B cell (primary cell): ENCODE measurements at regions not wholly inside any gene's neighbourhood (a gene's known extent, or its start where the extent isn't known, plus 50 kb on each side); places are given as distances from the start of the nearest gene placed in this dataset.

ENCODE experiments used
- ATAC-seq: fragments of 200-7000 bp; cut with Tn5 transposase; one replicate; pipeline ENCODE4 v1.10.0; 2021; ENCODE audit warnings: low read depth, mild to moderate bottlenecking, moderate number of reproducible peaks, moderate library complexity
- CTCF ChIA-PET: fragments of 350-600 bp; sonication (Branson Sonifier 250); formaldehyde crosslinking; loops from one replicate; lab custom pipeline; 2021; ENCODE audit warnings: antibody characterized with exemption, inconsistent platforms; lab: Charles Lee
- POLR2A ChIA-PET: fragments of 350-600 bp; sonication (Branson Sonifier 250); formaldehyde crosslinking; loops from one replicate; lab custom pipeline; 2021; ENCODE audit warnings: antibody characterized with exemption; lab: Charles Lee
- DNase-seq: peaks from one replicate; pipeline ENCODE4 v3.0.0; 2013
- H2AFZ ChIP-seq: 2 replicates; pipeline ENCODE4 v1.6.1; 2012; ENCODE audit warnings: mild to moderate bottlenecking, low read depth, low read length; ENCODE audit not compliant: insufficient read depth, poor library complexity, severe bottlenecking
- H3K27ac ChIP-seq, 2 donors: 1 replicate in 1 of 2; 2 replicates in 1 of 2; pipeline ENCODE4 v1.5.1; 2012 to 2013; ENCODE audit warnings: low read length in 2 of 2, mild to moderate bottlenecking in 2 of 2, moderate library complexity in 1 of 2
- H3K27me3 ChIP-seq, 4 experiments: fragments of 200-600 bp in 1 of 4; sonication (generic) in 1 of 4; replicated peaks in 1 of 4; 1 replicate in 2 of 4; 2 replicates in 2 of 4; pipeline versions ENCODE4 v1.6.1 to v1.7.0; 2013 to 2016; ENCODE audit warnings: low read length in 3 of 4, mild to moderate bottlenecking in 2 of 4, mixed read lengths in 1 of 4, moderate library complexity in 1 of 4; ENCODE audit not compliant: insufficient read depth in 4 of 4, control insufficient read depth in 3 of 4; ENCODE audit errors: control extremely low read depth in 1 of 4
- H3K36me3 ChIP-seq, 2 experiments: replicated peaks in 1 of 2; 1 replicate in 1 of 2; 2 replicates in 1 of 2; pipeline versions ENCODE4 v1.6.1 to v1.7.1; 2013; ENCODE audit warnings: low read length in 1 of 2; ENCODE audit not compliant: insufficient read depth in 2 of 2, control insufficient read depth in 1 of 2; ENCODE audit errors: control extremely low read depth in 1 of 2, extremely low read depth in 1 of 2
- H3K4me1 ChIP-seq, 2 donors: fragments of 200-600 bp in 1 of 2; sonication (generic) in 1 of 2; 1 replicate in 1 of 2; 2 replicates in 1 of 2; pipeline versions ENCODE4 v1.5.1 to v1.6.1; 2013 to 2017; ENCODE audit warnings: low read length in 2 of 2; ENCODE audit not compliant: control insufficient read depth in 2 of 2, insufficient read depth in 2 of 2
- H3K4me2 ChIP-seq: replicated peaks from 2 replicates; pipeline ENCODE3; 2012; ENCODE audit warnings: mild to moderate bottlenecking, low read depth, low read length; ENCODE audit not compliant: poor library complexity, severe bottlenecking
- H3K4me3 ChIP-seq, 5 experiments: fragments of 200-600 bp in 1 of 5; sonication (generic) in 1 of 5; 1 replicate in 3 of 5; 2 replicates in 2 of 5; pipeline versions ENCODE4 v1.5.1 to v1.7.0; 2011 to 2016; ENCODE audit warnings: low read length in 4 of 5, mild to moderate bottlenecking in 4 of 5, low read depth in 2 of 5, control low read depth in 1 of 5, moderate library complexity in 1 of 5; ENCODE audit not compliant: insufficient read depth in 1 of 5; ENCODE audit errors: control extremely low read depth in 1 of 5, extremely low read depth in 1 of 5
- H3K79me2 ChIP-seq: fragments of 200-600 bp; sonication (generic); one replicate; pipeline ENCODE4 v1.6.0; 2016; ENCODE audit warnings: low read length; ENCODE audit not compliant: control insufficient read depth, insufficient read depth
- H3K9ac ChIP-seq: fragments of 200-600 bp; sonication (generic); 2 replicates; pipeline ENCODE4 v1.6.1; 2017; ENCODE audit warnings: mild to moderate bottlenecking, low read length, moderate library complexity
- H3K9me3 ChIP-seq, 3 donors: one replicate each; pipeline versions ENCODE4 v1.6.1 to v1.7.1; 2013; ENCODE audit warnings: low read length in 2 of 3; ENCODE audit not compliant: control insufficient read depth in 2 of 3, insufficient read depth in 1 of 3; ENCODE audit errors: control extremely low read depth in 1 of 3
- H4K20me1 ChIP-seq: 2 replicates; pipeline ENCODE4 v1.6.0; 2012; ENCODE audit warnings: mild to moderate bottlenecking, low read length; ENCODE audit not compliant: insufficient read depth, control insufficient read depth, poor library complexity, severe bottlenecking
- H3K27ac Mint-ChIP-seq: one replicate; pipeline ENCODE4 v1.8.0; 2021; ENCODE audit warnings: mixed read lengths
- H3K27me3 Mint-ChIP-seq: one replicate; pipeline ENCODE4 v1.8.0; 2021; ENCODE audit warnings: mixed read lengths
- H3K4me1 Mint-ChIP-seq: one replicate; pipeline ENCODE4 v1.8.0; 2021; ENCODE audit warnings: mixed read lengths
- H3K4me3 Mint-ChIP-seq: one replicate; pipeline ENCODE4 v1.8.0; 2021; ENCODE audit warnings: mixed read lengths
- H3K9me3 Mint-ChIP-seq: one replicate; pipeline ENCODE4 v1.8.0; 2022; ENCODE audit warnings: mixed read lengths; ENCODE audit not compliant: insufficient read depth
- EZH2 ChIP-seq: IDR thresholded peaks from 2 replicates; pipeline ENCODE4 v1.6.1; 2012; ENCODE audit warnings: borderline replicate concordance, low read depth, mild to moderate bottlenecking, moderate library complexity, low read length; ENCODE audit not compliant: insufficient read depth, poor library complexity, severe bottlenecking
- WGBS: methylation state at CpG from one replicate; pipeline ENCODE4 v1.1.5; 2013; ENCODE audit warnings: missing lambda C conversion rate; ENCODE audit not compliant: insufficient coverage; 5-methylcytosine and 5-hydroxymethylcytosine counted together
- intact Hi-C: fragments of 100-400 bp; cut with micrococcal nuclease; formaldehyde crosslinking; loops from one replicate; pipeline ENCODE4 v1.10.0; 2022
- TF ChIP-seq, protein P1 (sequence below): fragments of 200-600 bp; IDR thresholded peaks from one replicate; pipeline ENCODE4 v1.8.0; 2022; ENCODE audit warnings: antibody characterized with exemption, mild to moderate bottlenecking

DNA sequence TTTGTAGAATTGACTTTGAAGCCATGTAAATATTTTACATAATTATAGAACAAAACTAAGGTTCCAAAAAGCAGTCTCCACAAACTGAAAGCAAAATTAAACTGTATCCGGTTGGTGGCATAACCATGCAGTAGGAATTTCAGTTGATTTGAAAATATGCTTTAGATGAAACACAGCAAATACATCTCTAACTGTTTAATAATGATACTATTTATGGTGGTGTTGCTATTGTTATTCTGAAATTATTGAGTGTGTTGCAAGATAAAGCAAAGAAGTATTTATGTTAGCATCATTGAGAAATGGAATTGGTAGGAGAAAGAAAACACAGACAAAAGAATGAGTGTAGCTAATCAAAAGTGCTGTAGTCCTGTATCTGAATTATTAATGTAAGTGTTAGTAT lies 73.8 kb upstream of the MTHFD1L start:
- Histone ChIP-seq H3K9ac (no peak overlapping the region), H3K4me2 (no peak overlapping the region), H3K9me3 (no peaks in the 10 kb centered on the region), H3K36me3 (peaks cover 10 to 50% of the 10 kb centered on the region in 2 experiments), H3K79me2 (peaks cover 46% of the 10 kb centered on the region), H2AFZ (no peak overlapping the region), H3K4me1 (peaks cover 0 to 4% of the 10 kb centered on the region in 2 donors), H4K20me1 (peaks cover 18% of the 10 kb centered on the region), H3K27ac (no peak overlapping the region), H3K27me3 (no peaks in the 10 kb centered on the region), H3K4me3 (no peak overlapping the region)
- no peak for DNase-seq
- Mint-ChIP-seq H3K27me3 (no peaks in the 10 kb centered on the region), H3K4me1 (peaks cover 16% of the 10 kb centered on the region), H3K4me3 (no peak overlapping the region), H3K9me3 (no peaks in the 10 kb centered on the region), H3K27ac (no peak overlapping the region)
- TF ChIP-seq, protein P1, sequence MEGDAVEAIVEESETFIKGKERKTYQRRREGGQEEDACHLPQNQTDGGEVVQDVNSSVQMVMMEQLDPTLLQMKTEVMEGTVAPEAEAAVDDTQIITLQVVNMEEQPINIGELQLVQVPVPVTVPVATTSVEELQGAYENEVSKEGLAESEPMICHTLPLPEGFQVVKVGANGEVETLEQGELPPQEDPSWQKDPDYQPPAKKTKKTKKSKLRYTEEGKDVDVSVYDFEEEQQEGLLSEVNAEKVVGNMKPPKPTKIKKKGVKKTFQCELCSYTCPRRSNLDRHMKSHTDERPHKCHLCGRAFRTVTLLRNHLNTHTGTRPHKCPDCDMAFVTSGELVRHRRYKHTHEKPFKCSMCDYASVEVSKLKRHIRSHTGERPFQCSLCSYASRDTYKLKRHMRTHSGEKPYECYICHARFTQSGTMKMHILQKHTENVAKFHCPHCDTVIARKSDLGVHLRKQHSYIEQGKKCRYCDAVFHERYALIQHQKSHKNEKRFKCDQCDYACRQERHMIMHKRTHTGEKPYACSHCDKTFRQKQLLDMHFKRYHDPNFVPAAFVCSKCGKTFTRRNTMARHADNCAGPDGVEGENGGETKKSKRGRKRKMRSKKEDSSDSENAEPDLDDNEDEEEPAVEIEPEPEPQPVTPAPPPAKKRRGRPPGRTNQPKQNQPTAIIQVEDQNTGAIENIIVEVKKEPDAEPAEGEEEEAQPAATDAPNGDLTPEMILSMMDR: no peak
- TF ChIP-seq EZH2: no peak
- ChIA-PET POLR2A (interaction anchor here (0.7 kb wide), 1 partner anchor 192 kb away, joined by 5 read pairs; the partner anchor contains the start of gene PLEKHG1), CTCF (interaction anchor here (0.9 kb wide), 1 partner anchor 396 kb away, joined by 3 read pairs; no protein-coding TSS in a partner anchor)
- no peak for ATAC-seq
- no CpG with 5 or more reads among the region's 1 CpG for WGBS
- intact Hi-C loops: no loop called here

DNA sequence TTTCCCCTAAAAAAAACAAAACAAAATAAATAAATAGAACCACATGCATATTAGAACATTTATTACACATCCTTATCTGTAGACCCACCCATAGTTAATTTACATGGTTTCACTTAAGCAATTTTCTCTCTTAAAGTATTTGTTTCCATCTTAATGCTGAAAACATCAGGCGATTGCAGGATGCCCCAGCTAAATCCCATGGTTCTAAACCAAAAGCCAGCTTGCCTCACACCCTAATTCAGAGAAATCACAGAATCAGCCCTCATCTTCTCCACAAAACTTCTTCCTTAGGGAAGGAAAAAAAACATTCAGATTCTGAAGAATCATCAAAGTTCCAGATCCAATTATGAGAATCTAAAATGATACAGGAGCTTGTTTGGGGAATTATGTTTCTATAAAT lies 67.6 kb upstream of the MTHFD1L start:
- H3K79me2 ChIP-seq: peaks cover 17% of the 10 kb centered on the region
- H3K27ac ChIP-seq: peak overlapping the region in 1 of 2 donors; percentile 46
- H3K9ac ChIP-seq: no peak overlapping the region
- no peaks in the 10 kb centered on the region for H3K4me1 ChIP-seq
- H3K9me3 ChIP-seq: no peaks in the 10 kb centered on the region
- POLR2A ChIA-PET: no interaction called here
- intact Hi-C loops: no loop called here
- peaks cover 11 to 62% of the 10 kb centered on the region in 2 experiments for H3K36me3 ChIP-seq
- Mint-ChIP-seq H3K27ac (no peak overlapping the region), H3K4me3 (no peak overlapping the region), H3K27me3 (no peaks in the 10 kb centered on the region), H3K4me1 (no peaks in the 10 kb centered on the region), H3K9me3 (no peaks in the 10 kb centered on the region)
- DNase-seq (no peak), ATAC-seq (no peak)
- TF ChIP-seq EZH2: no peak
- TF ChIP-seq, protein P1: no peak
- no peak overlapping the region for H2AFZ ChIP-seq
- no peak overlapping the region for H3K4me2 ChIP-seq
- no peak overlapping the region for H3K4me3 ChIP-seq
- no peaks in the 10 kb centered on the region for H4K20me1 ChIP-seq
- CTCF ChIA-PET: interaction anchor here (1.2 to 1.5 kb wide), 3 partner anchors 17 to 380 kb away, joined by 3 to 5 read pairs (median 4); no protein-coding TSS in a partner anchor
- 100% methylated on average over 1 of the region's 1 CpG for WGBS
- H3K27me3 ChIP-seq: no peaks in the 10 kb centered on the region
